RWPE2 (cell line): ENCODE measurements at regions not wholly inside any gene's neighbourhood (a gene's known extent, or its start where the extent isn't known, plus 50 kb on each side); places are given as distances from the start of the nearest gene placed in this dataset.

Source experiments
- ATAC-seq: fragments of 200-7000 bp; cut with Tn5 transposase; 3 replicates; pipeline ENCODE4 v1.9.1; 2021; ENCODE audit warnings: low read depth
- DNase-seq: peaks from one replicate; pipeline ENCODE4 v3.0.0-alpha.2; 2020; ENCODE audit warnings: low spot score
- H3K27ac ChIP-seq: fragments of 450-650 bp; 2 replicates; pipeline ENCODE4 v1.5.1; 2017; ENCODE audit warnings: mild to moderate bottlenecking; ENCODE audit not compliant: poor library complexity, severe bottlenecking
- H3K27me3 ChIP-seq: fragments of 250-450 bp; sonication (Bioruptor Pico); 2 replicates; pipeline ENCODE4 v1.5.1; 2021; ENCODE audit warnings: mild to moderate bottlenecking, moderate library complexity; ENCODE audit not compliant: insufficient read depth, poor library complexity, severe bottlenecking
- H3K36me3 ChIP-seq: fragments of 250-450 bp; sonication (Bioruptor Pico); 2 replicates; pipeline ENCODE4 v1.5.1; 2020; ENCODE audit warnings: low read depth, mild to moderate bottlenecking, moderate library complexity
- H3K4me1 ChIP-seq: fragments of 250-450 bp; sonication (Bioruptor Pico); 2 replicates; pipeline ENCODE4 v1.5.1; 2021; ENCODE audit warnings: mild to moderate bottlenecking, moderate library complexity; ENCODE audit not compliant: insufficient read depth, poor library complexity, severe bottlenecking
- H3K4me3 ChIP-seq: fragments of 250-450 bp; sonication (Bioruptor Pico); 2 replicates; pipeline ENCODE4 v1.5.1; 2021; ENCODE audit warnings: mild to moderate bottlenecking, moderate library complexity; ENCODE audit not compliant: severe bottlenecking
- H3K9me3 ChIP-seq: fragments of 250-450 bp; sonication (Bioruptor Pico); 2 replicates; pipeline ENCODE4 v1.5.1; 2021; ENCODE audit warnings: mild to moderate bottlenecking, moderate library complexity; ENCODE audit not compliant: severe bottlenecking
- CTCF ChIP-seq: fragments of 450-650 bp; IDR thresholded peaks from one replicate; pipeline ENCODE4 v1.5.1; 2017; ENCODE audit warnings: mild to moderate bottlenecking, moderate library complexity; ENCODE audit not compliant: poor library complexity, severe bottlenecking

DNA sequence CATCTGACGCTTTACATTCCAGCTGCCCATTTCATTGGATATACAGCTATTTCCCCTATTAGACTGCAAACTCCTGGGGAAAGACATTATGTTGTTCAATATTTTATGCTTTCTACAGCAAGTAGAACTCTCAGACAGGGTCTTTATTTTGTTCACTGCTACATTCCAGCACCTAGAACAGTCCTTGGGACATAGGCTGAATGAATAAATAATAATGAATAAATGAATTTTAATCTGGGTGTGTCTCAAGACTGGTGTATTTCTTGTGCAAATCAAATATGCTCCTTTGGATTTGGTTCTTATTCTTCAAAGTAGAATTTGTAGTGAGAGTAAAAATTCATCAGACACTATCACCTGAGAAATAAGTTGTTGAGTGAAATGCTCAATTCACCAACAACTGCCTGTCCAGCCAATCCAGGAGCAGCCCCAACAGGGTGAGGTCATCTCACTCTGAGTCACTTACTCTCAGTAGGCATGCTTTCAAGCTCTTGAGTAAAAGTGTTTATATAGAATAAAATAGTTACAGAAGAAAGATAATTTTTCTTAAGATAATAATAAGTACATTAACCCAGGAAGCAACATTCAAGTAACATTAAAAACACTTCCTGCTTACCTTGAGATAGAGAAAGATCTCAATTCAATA, 287.5 kb upstream of the NPVF start:
- Histone ChIP-seq H3K4me1 (no peaks in the 10 kb centered on the region), H3K4me3 (no peak overlapping the region), H3K27me3 (peaks cover 6% of the 10 kb centered on the region), H3K27ac (no peak overlapping the region), H3K36me3 (no peaks in the 10 kb centered on the region), H3K9me3 (no peaks in the 10 kb centered on the region)
- ATAC-seq, result peak; percentile 40; the same call in 1 of the 3 replicates
- DNase-seq, result no peak
- TF ChIP-seq CTCF, result no peak

GRCh38 chr7:25517906-25518305, 289.6 kb upstream of the NPVF start:
- TF ChIP-seq CTCF, result no peak
- Histone ChIP-seq H3K36me3 (no peaks in the 10 kb centered on the region), H3K9me3 (no peaks in the 10 kb centered on the region), H3K27ac (no peak overlapping the region), H3K4me1 (no peaks in the 10 kb centered on the region), H3K4me3 (no peak overlapping the region), H3K27me3 (peaks cover 6% of the 10 kb centered on the region)
- DNase-seq, result no peak
- ATAC-seq, result no peak

- H3K9me3 ChIP-seq, result no peaks in the 10 kb centered on the region
- H3K27ac ChIP-seq, result no peak overlapping the region
- DNase-seq (no peak), ATAC-seq (no peak)
- no peaks in the 10 kb centered on the region for H3K4me1 ChIP-seq
- peaks cover 9% of the 10 kb centered on the region for H3K27me3 ChIP-seq
- no peaks in the 10 kb centered on the region for H3K36me3 ChIP-seq
- H3K4me3 ChIP-seq, result no peak overlapping the region
- no peak for TF ChIP-seq CTCF
Measured at GRCh38 chr7:25520017-25520416, 291.7 kb upstream of the NPVF start.

- H3K36me3 ChIP-seq, result no peaks in the 10 kb centered on the region
- TF ChIP-seq CTCF, result no peak
- peaks cover 14% of the 10 kb centered on the region for H3K27me3 ChIP-seq
Measured at GRCh38 chr7:25520516-25520915, 292.2 kb upstream of the NPVF start.

DNA sequence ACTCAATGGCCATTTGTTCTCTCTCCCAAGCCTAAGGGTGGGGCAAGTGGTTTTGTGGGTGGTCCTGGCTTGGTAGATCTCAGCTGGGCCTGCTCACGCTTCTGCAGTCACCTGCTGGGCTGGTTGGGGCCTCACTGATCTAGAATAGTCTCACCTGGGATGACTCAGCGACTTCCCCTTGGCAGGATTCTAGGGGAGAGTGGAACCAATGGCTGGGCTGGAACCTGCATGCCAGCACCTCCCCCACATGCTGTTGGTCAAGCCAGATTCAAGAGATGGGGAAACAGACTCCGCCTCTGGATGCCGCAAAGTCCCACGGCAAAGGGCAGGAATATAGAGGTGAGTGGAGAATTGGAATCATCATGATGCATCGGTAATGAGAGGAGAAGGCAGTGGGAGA, 292.9 kb upstream of the NPVF start:
- Histone ChIP-seq H3K9me3 (no peaks in the 10 kb centered on the region), H3K4me1 (no peaks in the 10 kb centered on the region), H3K36me3 (no peaks in the 10 kb centered on the region), H3K27me3 (peaks cover 17% of the 10 kb centered on the region), H3K27ac (no peak overlapping the region), H3K4me3 (no peak overlapping the region)
- ATAC-seq, result no peak
- no peak for TF ChIP-seq CTCF
- DNase-seq, result no peak

More at GRCh38 chr7:25520516-25520915, 292.2 kb upstream of the NPVF start:
- H3K4me3 ChIP-seq, result no peak overlapping the region
- no peak for DNase-seq
- H3K9me3 ChIP-seq, result no peaks in the 10 kb centered on the region
- H3K4me1 ChIP-seq, result no peaks in the 10 kb centered on the region
- ATAC-seq, result no peak
- H3K27ac ChIP-seq, result no peak overlapping the region
